ENCODE measurements at regions not wholly inside any gene's neighbourhood (a gene's known extent, or its start where the extent isn't known, plus 50 kb on each side); places are given as distances from the start of the nearest gene placed in this dataset.

- no peak for DNase-seq (ENCODE audit: low read depth in 2 of 2)
Measured at GRCh38 chr2:136572335-136572734, 193.0 kb upstream of the THSD7B start.

- no peak for DNase-seq (ENCODE audit: low read depth in 2 of 2)
Measured at GRCh38 chr2:136557203-136557602, 208.1 kb upstream of the THSD7B start.

GRCh38 chr2:136550181-136550580 is 215.2 kb upstream of the THSD7B start:
- DNase-seq (ENCODE audit: low read depth in 2 of 2): no peak

GRCh38 chr2:136539355-136539754 is 226.0 kb upstream of the THSD7B start:
- no peak for DNase-seq (ENCODE audit: low read depth in 2 of 2)

- DNase-seq (ENCODE audit: low read depth in 2 of 2): no peak
Measured at GRCh38 chr2:136538489-136538888, 226.9 kb upstream of the THSD7B start.

GRCh38 chr2:136534811-136535210 is 230.5 kb upstream of the THSD7B start:
- DNase-seq (ENCODE audit: low read depth in 2 of 2): no peak

GRCh38 chr2:136532171-136532570 is 233.2 kb upstream of the THSD7B start:
- no peak for DNase-seq (ENCODE audit: low read depth in 2 of 2)

GRCh38 chr2:136531731-136532130 is 233.6 kb upstream of the THSD7B start:
- no peak for DNase-seq (ENCODE audit: low read depth in 2 of 2)

- DNase-seq (ENCODE audit: low read depth in 2 of 2): no peak
Measured at GRCh38 chr2:136530146-136530545, 235.2 kb upstream of the THSD7B start.

GRCh38 chr2:136527560-136527959 is 237.8 kb upstream of the THSD7B start:
- no peak for DNase-seq (ENCODE audit: low read depth in 2 of 2)

GRCh38 chr2:136522724-136523123 is 242.6 kb upstream of the THSD7B start:
- no peak for DNase-seq (ENCODE audit: low read depth in 2 of 2)

GRCh38 chr2:136517716-136518115 is 247.6 kb upstream of the THSD7B start:
- no peak for DNase-seq (ENCODE audit: low read depth in 2 of 2)

GRCh38 chr2:136510244-136510643 is 255.1 kb upstream of the THSD7B start:
- no peak for DNase-seq (ENCODE audit: low read depth in 2 of 2)

GRCh38 chr2:136505462-136505861 is 259.9 kb upstream of the THSD7B start:
- DNase-seq (ENCODE audit: low read depth in 2 of 2): no peak

- DNase-seq (ENCODE audit: low read depth in 2 of 2): no peak
Measured at GRCh38 chr2:136502660-136503059, 262.7 kb upstream of the THSD7B start.

- no peak for DNase-seq (ENCODE audit: low read depth in 2 of 2)
Measured at GRCh38 chr2:136497709-136498108, 267.6 kb upstream of the THSD7B start.

GRCh38 chr2:136496966-136497365 is 268.4 kb upstream of the THSD7B start:
- DNase-seq (ENCODE audit: low read depth in 2 of 2): no peak

GRCh38 chr2:136495636-136496035 is 269.7 kb upstream of the THSD7B start:
- no peak for DNase-seq (ENCODE audit: low read depth in 2 of 2)

GRCh38 chr2:136492901-136493300 is 272.4 kb upstream of the THSD7B start:
- DNase-seq (ENCODE audit: low read depth in 2 of 2): no peak

- no peak for DNase-seq (ENCODE audit: low read depth in 2 of 2)
Measured at GRCh38 chr2:136490100-136490499, 275.2 kb upstream of the THSD7B start.

GRCh38 chr2:136487421-136487820 is 277.9 kb upstream of the THSD7B start:
- DNase-seq (ENCODE audit: low read depth in 2 of 2): no peak

- DNase-seq (ENCODE audit: low read depth in 2 of 2): no peak
Measured at GRCh38 chr2:136486115-136486514, 279.2 kb upstream of the THSD7B start.

- DNase-seq (ENCODE audit: low read depth in 2 of 2): no peak
Measured at GRCh38 chr2:136482966-136483365, 282.4 kb upstream of the THSD7B start.

- no peak for DNase-seq (ENCODE audit: low read depth in 2 of 2)
Measured at GRCh38 chr2:136482006-136482405, 283.3 kb upstream of the THSD7B start.

GRCh38 chr2:136479696-136480095 is 285.6 kb upstream of the THSD7B start:
- no peak for DNase-seq (ENCODE audit: low read depth in 2 of 2)
